ENCODE measurements at regions not wholly inside any gene's neighbourhood (a gene's known extent, or its start where the extent isn't known, plus 50 kb on each side); places are given as distances from the start of the nearest gene placed in this dataset.

DNA sequence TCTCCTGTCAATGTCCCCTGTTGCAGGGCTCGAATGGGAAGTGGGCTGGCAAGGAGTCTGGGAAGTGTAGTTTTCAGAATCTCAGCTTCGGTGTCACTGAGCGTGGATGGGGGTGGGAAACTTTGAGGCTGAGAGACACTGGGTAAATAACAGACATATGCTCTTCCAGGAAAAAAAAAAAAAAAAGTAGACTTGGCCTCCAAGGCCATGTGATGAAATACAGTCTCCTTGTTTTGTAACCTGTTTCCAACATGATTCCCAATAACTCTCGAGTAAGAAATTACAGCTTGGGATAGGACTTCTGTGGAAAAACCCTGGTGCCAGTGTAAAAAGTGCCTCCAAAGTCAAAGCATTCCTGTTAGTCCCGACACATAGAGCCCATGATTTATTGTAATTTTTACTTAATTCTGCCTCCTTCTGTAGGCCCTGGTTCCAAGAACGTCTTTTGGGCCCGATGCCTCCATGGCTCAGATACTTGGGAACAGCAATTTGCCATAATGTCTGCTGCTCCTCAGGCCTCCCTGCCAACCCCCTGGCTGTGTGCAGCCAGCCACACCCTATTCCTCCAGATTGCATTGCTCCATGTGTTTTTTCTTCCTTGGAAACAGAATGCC, 119.5 kb upstream of the TNC start:
- no TSS peak for BruUV-seq (replicated peaks)
- H3K27me3 Mint-ChIP-seq (ENCODE audit: unreplicated experiment), result no peaks in the 10 kb centered on the region
- no peak overlapping the region for H3K4me3 Mint-ChIP-seq (ENCODE audit: low read depth, unreplicated experiment)
- DNase-seq, result no peak
- no peak overlapping the region for H3K27ac Mint-ChIP-seq (ENCODE audit: unreplicated experiment)
- TF ChIP-seq, protein P1, sequence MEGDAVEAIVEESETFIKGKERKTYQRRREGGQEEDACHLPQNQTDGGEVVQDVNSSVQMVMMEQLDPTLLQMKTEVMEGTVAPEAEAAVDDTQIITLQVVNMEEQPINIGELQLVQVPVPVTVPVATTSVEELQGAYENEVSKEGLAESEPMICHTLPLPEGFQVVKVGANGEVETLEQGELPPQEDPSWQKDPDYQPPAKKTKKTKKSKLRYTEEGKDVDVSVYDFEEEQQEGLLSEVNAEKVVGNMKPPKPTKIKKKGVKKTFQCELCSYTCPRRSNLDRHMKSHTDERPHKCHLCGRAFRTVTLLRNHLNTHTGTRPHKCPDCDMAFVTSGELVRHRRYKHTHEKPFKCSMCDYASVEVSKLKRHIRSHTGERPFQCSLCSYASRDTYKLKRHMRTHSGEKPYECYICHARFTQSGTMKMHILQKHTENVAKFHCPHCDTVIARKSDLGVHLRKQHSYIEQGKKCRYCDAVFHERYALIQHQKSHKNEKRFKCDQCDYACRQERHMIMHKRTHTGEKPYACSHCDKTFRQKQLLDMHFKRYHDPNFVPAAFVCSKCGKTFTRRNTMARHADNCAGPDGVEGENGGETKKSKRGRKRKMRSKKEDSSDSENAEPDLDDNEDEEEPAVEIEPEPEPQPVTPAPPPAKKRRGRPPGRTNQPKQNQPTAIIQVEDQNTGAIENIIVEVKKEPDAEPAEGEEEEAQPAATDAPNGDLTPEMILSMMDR (IDR thresholded peaks at IDR 0.05; ENCODE audit: unreplicated experiment), result no peak
- peaks cover 7% of the 10 kb centered on the region for H3K9me3 Mint-ChIP-seq (ENCODE audit: low read depth, unreplicated experiment)
- intact Hi-C loops (cut with micrococcal nuclease; ENCODE audit: unreplicated experiment), result no loop called here
- H3K4me1 Mint-ChIP-seq (ENCODE audit: low read depth, unreplicated experiment), result peaks cover 21% of the 10 kb centered on the region
- H3K36me3 Mint-ChIP-seq (ENCODE audit: insufficient read depth, unreplicated experiment), result no peaks in the 10 kb centered on the region
- CTCF ChIA-PET, result no interaction called here

DNA sequence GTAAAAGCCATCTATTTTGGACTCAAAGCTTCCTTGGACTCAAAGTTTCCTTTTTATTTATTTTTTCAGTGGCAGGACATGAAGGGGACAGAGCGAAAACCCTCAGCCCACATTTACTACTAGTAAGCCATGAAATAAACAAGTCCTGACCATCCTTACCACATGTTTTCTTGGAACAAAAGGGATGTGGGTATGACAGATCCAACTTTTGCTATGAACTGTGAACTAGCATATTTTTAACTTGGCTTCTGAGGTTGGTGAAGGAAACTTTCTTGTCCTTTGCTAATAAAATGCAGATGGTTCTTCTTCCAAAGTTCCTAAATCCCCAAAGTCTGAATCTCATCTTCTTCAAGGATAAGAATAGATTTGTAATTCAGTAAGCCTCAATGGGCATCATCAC, 122.7 kb upstream of the TNC start:
- TF ChIP-seq, protein P1 (IDR thresholded peaks at IDR 0.05; ENCODE audit: unreplicated experiment), result no peak
- Mint-ChIP-seq H3K4me3 (ENCODE audit: low read depth, unreplicated experiment) (no peak overlapping the region), H3K9me3 (ENCODE audit: low read depth, unreplicated experiment) (peaks cover 7% of the 10 kb centered on the region), H3K36me3 (ENCODE audit: insufficient read depth, unreplicated experiment) (no peaks in the 10 kb centered on the region), H3K27me3 (ENCODE audit: unreplicated experiment) (no peaks in the 10 kb centered on the region), H3K27ac (ENCODE audit: unreplicated experiment) (no peak overlapping the region), H3K4me1 (ENCODE audit: low read depth, unreplicated experiment) (no peaks in the 10 kb centered on the region)
- intact Hi-C loops (cut with micrococcal nuclease; ENCODE audit: unreplicated experiment), result no loop called here
- no TSS peak for BruUV-seq (replicated peaks)
- CTCF ChIA-PET, result no interaction called here
- no peak for DNase-seq

DNA sequence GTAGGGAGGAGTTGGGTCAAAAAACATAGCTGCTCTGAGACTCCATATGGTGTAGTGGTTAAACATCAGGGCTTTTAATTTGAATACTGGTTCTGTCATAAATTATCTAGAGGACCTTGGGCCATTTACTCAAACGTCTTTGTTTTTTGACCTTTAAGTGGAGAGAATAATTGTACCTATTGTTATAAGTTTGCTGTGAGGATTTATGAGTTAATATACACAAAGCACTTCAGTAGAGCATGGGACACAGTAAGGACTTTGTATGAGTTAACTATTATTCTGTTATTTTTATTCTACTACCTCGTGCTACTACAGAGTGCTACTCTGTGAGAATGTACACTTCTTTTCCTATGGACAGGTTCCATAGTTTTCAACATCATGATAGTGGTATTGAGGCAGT, 123.7 kb upstream of the TNC start:
- Mint-ChIP-seq H3K9me3 (ENCODE audit: low read depth, unreplicated experiment) (peaks cover 6% of the 10 kb centered on the region), H3K36me3 (ENCODE audit: insufficient read depth, unreplicated experiment) (no peaks in the 10 kb centered on the region), H3K4me1 (ENCODE audit: low read depth, unreplicated experiment) (no peaks in the 10 kb centered on the region), H3K4me3 (ENCODE audit: low read depth, unreplicated experiment) (no peak overlapping the region), H3K27me3 (ENCODE audit: unreplicated experiment) (no peaks in the 10 kb centered on the region), H3K27ac (ENCODE audit: unreplicated experiment) (no peak overlapping the region)
- DNase-seq, result no peak
- intact Hi-C loops (cut with micrococcal nuclease; ENCODE audit: unreplicated experiment), result no loop called here
- TF ChIP-seq, protein P1 (IDR thresholded peaks at IDR 0.05; ENCODE audit: unreplicated experiment), result no peak
- CTCF ChIA-PET, result no interaction called here
- BruUV-seq (replicated peaks), result no TSS peak

DNA sequence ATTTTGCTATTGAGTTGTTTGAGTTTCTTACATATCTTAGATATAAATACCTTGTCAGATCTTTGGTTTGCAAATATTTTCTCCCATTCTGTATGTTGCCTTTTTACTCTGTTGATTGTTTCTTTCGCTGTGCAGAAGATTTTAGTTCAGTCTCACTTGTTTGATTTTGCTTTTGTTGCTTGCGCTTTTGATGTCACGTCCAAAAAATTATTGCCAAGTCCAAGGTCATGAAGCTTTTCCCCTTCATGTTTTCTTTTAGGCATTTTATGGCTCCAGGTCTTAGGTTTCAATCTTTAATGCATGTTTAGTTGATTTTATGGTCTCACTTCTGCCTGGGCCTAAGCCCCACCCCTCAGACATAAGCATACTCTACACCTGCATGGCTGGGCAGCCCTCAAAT, 131.5 kb upstream of the TNC start:
- Mint-ChIP-seq H3K9me3 (ENCODE audit: low read depth, unreplicated experiment) (peaks cover 11% of the 10 kb centered on the region), H3K27me3 (ENCODE audit: unreplicated experiment) (no peaks in the 10 kb centered on the region), H3K4me3 (ENCODE audit: low read depth, unreplicated experiment) (no peak overlapping the region), H3K36me3 (ENCODE audit: insufficient read depth, unreplicated experiment) (no peaks in the 10 kb centered on the region), H3K4me1 (ENCODE audit: low read depth, unreplicated experiment) (no peaks in the 10 kb centered on the region), H3K27ac (ENCODE audit: unreplicated experiment) (no peak overlapping the region)
- CTCF ChIA-PET, result no interaction called here
- TF ChIP-seq, protein P1 (IDR thresholded peaks at IDR 0.05; ENCODE audit: unreplicated experiment), result no peak
- intact Hi-C loops (cut with micrococcal nuclease; ENCODE audit: unreplicated experiment), result no loop called here
- DNase-seq, result no peak
- BruUV-seq (replicated peaks), result no TSS peak

Data from Calu3 (cell line).